Stimulated activated CD4-positive, alpha-beta T cell treated with anti-CD3 and anti-CD28 coated beads, Interleukin-12 subunit alpha, Interleukin-12 subunit beta, amount 100 ng/mL, for 24 hours (primary cell): ENCODE measurements at regions not wholly inside any gene's neighbourhood (a gene's known extent, or its start where the extent isn't known, plus 50 kb on each side); places are given as distances from the start of the nearest gene placed in this dataset.
"Not testable (repeated sequence)": the region's sequence is repeated elsewhere in the genome, so short reads cannot be mapped to it uniquely, and the experiment has no call there.

Experiments
- DNase-seq, 2 experiments: peaks; one replicate each; pipeline ENCODE4 v3.0.0-alpha.2; 2020; ENCODE audit warnings: low read depth in 2 of 2

DNA sequence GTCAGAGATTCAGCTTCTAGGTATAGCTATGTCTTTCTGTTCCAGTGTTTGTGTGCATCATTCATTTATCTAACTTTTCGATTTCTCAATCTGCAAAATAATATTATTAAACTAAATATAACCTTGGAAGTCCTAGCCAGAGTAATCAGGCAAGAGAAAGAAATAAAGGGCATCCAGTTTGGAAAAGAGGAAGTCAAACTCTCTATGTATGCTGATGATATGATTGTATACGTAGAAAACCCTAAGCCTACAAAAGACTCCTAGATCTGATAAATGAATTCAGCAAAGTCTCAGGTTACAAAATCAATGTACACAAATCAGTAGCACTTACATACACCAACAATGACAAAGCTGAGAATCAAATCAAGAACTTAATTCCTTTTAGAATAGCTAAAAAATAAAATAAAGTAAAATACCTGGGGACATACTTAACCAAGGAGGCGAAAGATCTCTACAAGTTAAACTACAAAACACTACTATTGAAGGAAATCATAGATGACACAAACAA is 718.2 kb downstream of the NTRK3 start:
- DNase-seq, result no peak

DNA sequence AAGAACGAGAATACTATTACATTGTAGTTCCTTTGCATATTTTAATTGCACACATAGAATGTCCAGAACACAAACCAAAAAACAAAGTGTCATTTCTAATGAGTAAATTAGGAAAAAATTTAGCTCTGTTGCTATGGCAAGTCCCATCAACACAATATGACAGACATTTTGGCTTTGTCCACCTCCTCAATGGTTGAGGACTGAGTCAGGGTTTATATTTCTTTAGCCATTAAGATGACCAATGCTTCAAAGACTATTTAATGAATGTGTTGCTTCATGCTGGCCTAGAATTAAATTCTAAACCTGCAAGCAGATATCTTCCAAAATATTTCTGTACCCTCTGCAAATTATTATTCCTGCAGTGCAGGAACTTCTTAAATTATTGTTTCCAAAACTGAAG is 719.2 kb downstream of the NTRK3 start:
- no peak for DNase-seq

- DNase-seq, result not testable (repeated sequence)
Observed at GRCh38 chr15:87533637-87534036, 722.9 kb downstream of the NTRK3 start.

GRCh38 chr15:87528873-87529272 is 727.7 kb downstream of the NTRK3 start:
- DNase-seq, result no peak

DNA sequence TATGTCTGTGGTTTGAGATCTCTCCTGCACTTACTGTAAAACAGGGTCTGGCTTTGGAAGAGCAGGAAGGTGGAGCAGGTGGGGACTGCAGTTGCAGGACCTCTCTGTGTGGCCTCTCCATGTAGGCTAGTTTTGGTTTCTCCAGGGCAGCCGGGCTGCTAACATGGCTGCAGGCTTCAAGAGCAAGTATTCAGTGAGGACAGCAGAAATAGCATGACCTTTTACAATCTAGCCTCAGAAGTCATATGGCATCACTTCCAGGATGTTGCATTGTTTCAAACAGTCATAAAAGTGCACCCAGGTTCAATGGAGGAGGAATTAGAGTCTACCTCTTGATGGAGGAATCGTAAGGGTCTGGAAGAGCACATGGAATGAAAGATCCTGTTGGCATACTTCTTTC is 728.7 kb downstream of the NTRK3 start:
- DNase-seq, result no peak

GRCh38 chr15:87527416-87527815 is 729.1 kb downstream of the NTRK3 start:
- no peak for DNase-seq

GRCh38 chr15:87523516-87523915 is 733.0 kb downstream of the NTRK3 start:
- DNase-seq, result no peak

DNA sequence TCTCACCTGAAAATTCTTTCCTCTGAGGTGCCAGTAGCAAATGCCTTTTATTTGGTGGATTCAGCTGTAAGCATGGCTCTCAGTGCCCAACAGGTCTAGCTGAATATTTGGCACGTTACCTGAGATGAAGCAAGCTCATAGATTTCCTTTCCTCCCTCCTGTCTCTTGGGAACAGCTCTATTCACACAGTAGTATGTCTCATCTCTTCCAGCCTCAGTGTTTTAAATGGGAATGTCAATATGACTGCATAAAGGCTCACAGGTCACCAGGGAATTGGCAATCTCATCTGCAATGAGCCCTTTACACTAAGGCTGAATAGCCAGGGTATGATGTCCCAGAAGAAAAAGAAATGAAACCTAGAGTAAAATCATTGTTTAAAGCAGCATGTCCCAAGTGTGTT is 733.5 kb downstream of the NTRK3 start:
- no peak for DNase-seq

GRCh38 chr15:87518957-87519356 is 737.6 kb downstream of the NTRK3 start:
- no peak for DNase-seq

- DNase-seq, result no peak
Observed at GRCh38 chr15:87508086-87508485, 748.5 kb downstream of the NTRK3 start.

GRCh38 chr15:87502173-87502572 is 754.4 kb downstream of the NTRK3 start:
- no peak for DNase-seq

GRCh38 chr15:87500240-87500639 is 756.3 kb downstream of the NTRK3 start:
- no peak for DNase-seq

DNA sequence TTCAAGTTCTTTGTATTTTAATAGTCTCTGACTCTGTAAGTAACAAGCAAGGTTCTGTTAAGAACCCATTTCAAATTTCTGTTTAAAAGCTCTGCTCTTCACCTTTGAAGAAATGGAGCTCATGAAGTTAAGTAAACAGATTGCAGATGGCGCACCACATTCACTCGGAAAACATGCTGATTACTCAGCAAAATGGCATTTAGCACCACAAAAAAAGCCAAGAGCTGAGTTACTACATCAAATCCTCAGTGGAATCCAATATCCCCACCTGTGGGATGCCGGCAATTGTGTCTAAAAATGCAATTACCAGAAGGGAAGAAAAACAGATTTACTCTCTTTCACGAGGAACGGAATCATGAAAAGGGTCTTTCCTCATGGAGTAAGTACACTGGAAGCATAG is 758.0 kb downstream of the NTRK3 start:
- no peak for DNase-seq

GRCh38 chr15:87496795-87497194 is 759.7 kb downstream of the NTRK3 start:
- DNase-seq, result no peak

DNA sequence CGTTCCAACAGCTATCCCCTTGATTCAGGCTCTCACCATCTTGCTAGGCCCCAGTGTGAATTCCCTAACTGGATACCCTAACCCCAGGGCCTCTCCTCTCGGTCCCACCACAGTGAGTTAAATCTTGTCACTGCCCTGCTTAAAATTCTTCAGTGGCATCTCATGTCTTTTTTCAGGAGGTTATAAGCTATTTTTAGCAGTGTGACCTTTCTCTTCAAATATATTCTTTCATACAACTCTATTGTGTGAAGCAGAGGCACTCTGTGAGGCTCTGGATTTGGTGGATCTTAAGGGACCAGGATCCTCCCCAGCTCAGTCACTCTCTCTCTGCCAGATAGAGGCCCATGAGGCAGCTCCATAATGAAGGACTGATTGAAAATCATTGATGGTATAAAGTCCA is 760.4 kb downstream of the NTRK3 start:
- no peak for DNase-seq

- no peak for DNase-seq
Observed at GRCh38 chr15:87493803-87494202, 762.7 kb downstream of the NTRK3 start.

DNA sequence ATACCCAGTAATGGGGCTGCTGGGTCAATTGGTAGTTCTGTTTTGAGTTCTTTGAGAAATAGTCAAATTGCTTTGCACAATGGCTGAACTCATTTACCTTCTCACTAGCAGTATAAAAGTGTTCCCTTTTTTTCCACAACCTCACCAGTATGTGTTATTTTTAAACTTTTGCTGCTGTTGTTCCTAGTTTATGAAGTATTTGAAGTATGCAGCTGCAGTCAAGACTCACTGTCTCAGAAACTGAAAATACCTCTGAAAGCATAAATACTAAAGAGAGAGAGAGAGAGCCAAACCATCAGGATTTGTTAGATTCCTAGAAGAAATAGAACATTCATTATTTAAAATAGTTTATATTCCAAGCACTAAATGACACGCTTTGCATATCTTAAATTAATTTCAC is 764.2 kb downstream of the NTRK3 start:
- DNase-seq, result no peak

DNA sequence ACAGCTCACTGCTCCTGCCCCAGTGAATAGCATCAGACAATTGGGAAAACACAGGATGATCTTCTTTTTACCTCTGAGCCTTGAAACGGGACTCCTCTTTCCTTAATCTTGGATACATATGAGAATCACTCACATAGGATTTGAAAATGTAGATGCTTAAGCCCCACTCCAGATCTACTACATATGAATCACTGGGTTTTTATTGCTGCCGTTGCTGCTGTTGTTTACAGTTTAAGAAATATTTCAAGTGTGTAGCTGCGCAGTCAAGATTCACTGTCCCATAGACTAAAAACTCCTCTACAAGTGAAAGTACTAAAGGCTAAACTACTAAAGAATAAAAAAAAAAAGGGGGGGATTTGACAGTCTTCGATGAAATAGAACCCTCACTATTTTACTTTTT is 765.9 kb downstream of the NTRK3 start:
- DNase-seq, result no peak

GRCh38 chr15:87489902-87490665 is 766.5 kb downstream of the NTRK3 start:
- no peak for DNase-seq

DNA sequence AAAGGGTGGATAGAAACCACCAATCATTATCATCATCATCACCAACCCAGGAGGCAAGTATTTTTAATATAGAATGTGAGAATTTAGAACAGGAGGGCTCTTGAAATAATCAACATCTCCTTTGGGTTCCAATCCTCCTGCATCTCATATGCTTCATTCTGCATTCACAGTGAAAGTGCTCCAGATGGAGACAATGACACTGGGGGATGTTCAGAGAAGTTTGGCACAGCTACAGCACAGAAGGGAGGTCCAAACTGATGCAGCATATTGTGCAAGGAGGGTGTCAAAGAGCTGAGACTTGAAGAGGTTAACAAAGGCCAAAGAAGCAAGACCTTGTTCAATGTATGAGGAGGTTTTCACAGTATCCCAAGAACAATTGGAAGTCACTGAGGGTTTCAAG is 767.1 kb downstream of the NTRK3 start:
- DNase-seq, result no peak

DNA sequence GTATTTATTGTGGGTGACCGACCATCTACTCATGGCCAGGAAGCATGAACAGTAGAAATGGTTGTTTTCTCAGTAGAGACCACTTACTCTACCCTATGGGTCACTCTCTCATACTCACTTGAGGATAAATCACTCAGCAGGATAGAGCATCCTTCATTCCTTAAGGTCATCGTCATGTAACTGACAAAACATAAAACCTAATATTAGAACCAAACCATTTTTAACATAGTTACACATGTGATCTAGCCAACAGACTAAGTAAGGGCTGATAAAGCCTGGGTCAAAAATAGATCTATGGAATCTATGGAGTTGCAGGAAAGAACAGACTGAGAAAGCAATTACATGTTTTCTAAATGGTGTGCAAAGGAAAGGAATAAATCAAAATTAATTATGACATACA is 769.1 kb downstream of the NTRK3 start:
- DNase-seq, result no peak

DNA sequence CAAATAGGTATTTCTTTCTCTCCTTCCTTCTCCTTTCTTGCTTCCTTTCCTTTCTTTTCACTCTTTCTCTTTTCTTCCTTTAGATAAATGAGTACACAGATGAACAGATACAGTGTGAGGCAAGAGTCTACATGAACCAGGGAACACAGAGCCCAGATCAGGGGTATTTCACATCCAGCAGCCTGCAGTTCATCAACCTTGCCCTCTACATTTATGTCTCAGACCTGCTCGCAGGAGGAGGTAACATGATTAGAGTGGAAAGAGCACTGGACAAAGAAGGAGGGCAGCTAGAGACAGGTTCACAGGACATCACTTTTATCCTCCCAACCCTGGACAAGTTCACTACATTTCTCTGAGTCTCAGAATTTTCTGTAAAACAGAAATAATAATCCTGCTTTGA is 773.1 kb downstream of the NTRK3 start:
- no peak for DNase-seq

- no peak for DNase-seq
Observed at GRCh38 chr15:87481126-87481525, 775.4 kb downstream of the NTRK3 start.

- DNase-seq, result no peak
Observed at GRCh38 chr15:87478687-87479072, 777.9 kb downstream of the NTRK3 start.
